ENCODE measurements at regions not wholly inside any gene's neighbourhood (a gene's known extent, or its start where the extent isn't known, plus 50 kb on each side); places are given as distances from the start of the nearest gene placed in this dataset.

DNA sequence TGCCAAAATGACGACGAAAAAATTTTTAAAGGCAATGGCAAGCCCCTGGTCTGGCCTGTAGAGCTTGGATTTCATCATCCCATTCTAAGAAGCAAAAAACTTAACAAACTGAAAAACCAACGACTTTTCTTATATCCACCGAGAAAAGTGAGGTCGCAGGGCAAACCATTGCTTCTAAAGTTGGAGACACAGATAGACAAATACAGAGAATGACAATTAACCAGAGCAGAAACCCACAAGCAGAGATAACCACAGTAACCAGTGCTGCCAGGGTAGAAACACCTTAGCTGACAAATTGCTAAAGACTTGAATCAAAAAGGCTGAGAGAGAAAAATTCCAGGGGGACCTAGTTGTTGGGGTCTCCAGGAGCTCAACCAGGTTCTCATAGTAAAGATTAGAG lies 386.5 kb upstream of the SGO1 start:
- no peaks in the 10 kb centered on the region for H4K20me1 ChIP-seq (ENCODE audit: low read depth)
- Mint-ChIP-seq H3K9me3 (no peaks in the 10 kb centered on the region), H3K27me3 (ENCODE audit: insufficient read depth, low read depth) (peaks cover 6% of the 10 kb centered on the region), H3K36me3 (no peaks in the 10 kb centered on the region), H3K4me3 (no peak overlapping the region), H3K4me1 (no peaks in the 10 kb centered on the region), H3K27ac (no peak overlapping the region)
- H3K36me3 ChIP-seq, result no peaks in the 10 kb centered on the region
- no peak overlapping the region for H3K9ac ChIP-seq
- H3K4me2 ChIP-seq, result no peak overlapping the region
- no peak overlapping the region for H3K27ac ChIP-seq
- no peaks in the 10 kb centered on the region for H3K27me3 ChIP-seq
- H3K79me2 ChIP-seq (ENCODE audit: low read depth), result no peaks in the 10 kb centered on the region
- H2AFZ ChIP-seq (replicated peaks), result no peak overlapping the region
- H3K4me3 ChIP-seq, result no peak overlapping the region
- H3K4me1 ChIP-seq, result peaks cover 5% of the 10 kb centered on the region
- H3K9me3 ChIP-seq (ENCODE audit: low read depth), result no peaks in the 10 kb centered on the region
- TF ChIP-seq EZH2 (IDR thresholded peaks at IDR 0.05) (no peak), CTCF (IDR thresholded peaks at IDR 0.05) (no peak), EZH2phosphoT487 (IDR thresholded peaks at IDR 0.05) (no peak)
- no peaks in the 10 kb centered on the region for H3F3A ChIP-seq (ENCODE audit: low read depth)
- no peak for DNase-seq (ENCODE audit: low spot score)

GRCh38 chr3:20569310-20569709 lies 383.3 kb upstream of the SGO1 start:
- Histone ChIP-seq H3K4me1 (no peaks in the 10 kb centered on the region), H3K27me3 (no peaks in the 10 kb centered on the region), H3K27ac (no peak overlapping the region), H4K20me1 (ENCODE audit: low read depth) (no peaks in the 10 kb centered on the region), H3K36me3 (no peaks in the 10 kb centered on the region), H3K79me2 (ENCODE audit: low read depth) (no peaks in the 10 kb centered on the region), H3K4me2 (no peak overlapping the region), H2AFZ (replicated peaks) (no peak overlapping the region), H3F3A (ENCODE audit: low read depth) (no peaks in the 10 kb centered on the region), H3K9me3 (ENCODE audit: low read depth) (no peaks in the 10 kb centered on the region), H3K4me3 (no peak overlapping the region), H3K9ac (no peak overlapping the region)
- H3K36me3 Mint-ChIP-seq, result no peaks in the 10 kb centered on the region
- TF ChIP-seq CTCF (IDR thresholded peaks at IDR 0.05) (no peak), EZH2phosphoT487 (IDR thresholded peaks at IDR 0.05) (no peak), EZH2 (IDR thresholded peaks at IDR 0.05) (no peak)
- no peaks in the 10 kb centered on the region for H3K4me1 Mint-ChIP-seq
- H3K27ac Mint-ChIP-seq, result no peak overlapping the region
- H3K27me3 Mint-ChIP-seq (ENCODE audit: insufficient read depth, low read depth), result peaks cover 4% of the 10 kb centered on the region
- H3K9me3 Mint-ChIP-seq, result no peaks in the 10 kb centered on the region
- DNase-seq (ENCODE audit: low spot score), result no peak
- H3K4me3 Mint-ChIP-seq, result no peak overlapping the region

GRCh38 chr3:20564966-20565365 lies 379.0 kb upstream of the SGO1 start:
- Histone ChIP-seq H3K4me2 (no peak overlapping the region), H4K20me1 (ENCODE audit: low read depth) (no peaks in the 10 kb centered on the region), H3K36me3 (no peaks in the 10 kb centered on the region), H3K4me1 (no peaks in the 10 kb centered on the region), H3K4me3 (no peak overlapping the region), H3K27ac (no peak overlapping the region), H3K9ac (no peak overlapping the region), H3K79me2 (ENCODE audit: low read depth) (no peaks in the 10 kb centered on the region), H3K27me3 (no peaks in the 10 kb centered on the region), H2AFZ (replicated peaks) (no peak overlapping the region), H3K9me3 (ENCODE audit: low read depth) (no peaks in the 10 kb centered on the region), H3F3A (ENCODE audit: low read depth) (no peaks in the 10 kb centered on the region)
- no peak for TF ChIP-seq CTCF (IDR thresholded peaks at IDR 0.05)
- no peak for TF ChIP-seq EZH2 (IDR thresholded peaks at IDR 0.05)
- TF ChIP-seq EZH2phosphoT487 (IDR thresholded peaks at IDR 0.05), result no peak
- no peak overlapping the region for H3K4me3 Mint-ChIP-seq
- H3K36me3 Mint-ChIP-seq, result no peaks in the 10 kb centered on the region
- no peaks in the 10 kb centered on the region for H3K9me3 Mint-ChIP-seq
- no peak for DNase-seq (ENCODE audit: low spot score)
- H3K27ac Mint-ChIP-seq, result no peak overlapping the region
- H3K27me3 Mint-ChIP-seq (ENCODE audit: insufficient read depth, low read depth), result peaks cover 4% of the 10 kb centered on the region
- peaks cover 4% of the 10 kb centered on the region for H3K4me1 Mint-ChIP-seq

- Histone ChIP-seq H3K9ac (no peak overlapping the region), H3K4me3 (no peak overlapping the region), H3K4me2 (no peak overlapping the region), H3K4me1 (no peaks in the 10 kb centered on the region), H3K27me3 (no peaks in the 10 kb centered on the region), H2AFZ (replicated peaks) (no peak overlapping the region), H3K9me3 (ENCODE audit: low read depth) (no peaks in the 10 kb centered on the region), H3K36me3 (no peaks in the 10 kb centered on the region), H3F3A (ENCODE audit: low read depth) (no peaks in the 10 kb centered on the region), H3K27ac (no peak overlapping the region), H4K20me1 (ENCODE audit: low read depth) (no peaks in the 10 kb centered on the region), H3K79me2 (ENCODE audit: low read depth) (no peaks in the 10 kb centered on the region)
- Mint-ChIP-seq H3K27me3 (ENCODE audit: insufficient read depth, low read depth) (no peaks in the 10 kb centered on the region), H3K4me3 (no peak overlapping the region), H3K36me3 (no peaks in the 10 kb centered on the region), H3K9me3 (no peaks in the 10 kb centered on the region), H3K4me1 (peaks cover 5% of the 10 kb centered on the region), H3K27ac (no peak overlapping the region)
- no peak for DNase-seq (ENCODE audit: low spot score)
- TF ChIP-seq EZH2 (IDR thresholded peaks at IDR 0.05) (no peak), CTCF (IDR thresholded peaks at IDR 0.05) (no peak), EZH2phosphoT487 (IDR thresholded peaks at IDR 0.05) (no peak)
Measured at GRCh38 chr3:20563985-20564384, 378.0 kb upstream of the SGO1 start.
